ENCODE measurements at regions not wholly inside any gene's neighbourhood (a gene's known extent, or its start where the extent isn't known, plus 50 kb on each side); places are given as distances from the start of the nearest gene placed in this dataset.

- FAIRE-seq (no peak), DNase-seq (ENCODE audit: low read depth in 1 of 2, low spot score in 1 of 2) (no peak), ATAC-seq (no peak)
- no peak overlapping the region for H3K27ac ChIP-seq
- no peak overlapping the region for H3K4me2 ChIP-seq
- H3K9me3 ChIP-seq: no peaks in the 10 kb centered on the region
- POLR2A ChIA-PET: no interaction called here
- TF ChIP-seq MYC (IDR thresholded peaks at IDR 0.05; ENCODE audit: borderline replicate concordance, low read length) (no peak), KDM5A (IDR thresholded peaks at IDR 0.05) (no peak), PHF8 (IDR thresholded peaks at IDR 0.05; ENCODE audit: borderline replicate concordance, low read depth) (no peak), RCOR1 (IDR thresholded peaks at IDR 0.05; ENCODE audit: low read depth, low read length) (no peak), MAZ (IDR thresholded peaks at IDR 0.05; ENCODE audit: borderline replicate concordance, low read depth, low read length) (no peak), RARB (CRISPR knock-in tag; IDR thresholded peaks at IDR 0.05) (no peak), ESRRA (IDR thresholded peaks at IDR 0.05; ENCODE audit: borderline replicate concordance, low read length) (no peak), ZNF302 (CRISPR knock-in tag; IDR thresholded peaks at IDR 0.05) (no peak), RAD21 (conservative IDR thresholded peaks at IDR 0.05 in 1 of 2, IDR thresholded peaks at IDR 0.05 in 1 of 2) (no peak), REST (IDR thresholded peaks at IDR 0.05) (no peak), ATOH8 (CRISPR knock-in tag; IDR thresholded peaks at IDR 0.05; ENCODE audit: low read depth) (no peak), CEBPB (IDR thresholded peaks at IDR 0.05) (no peak), CHD4 (IDR thresholded peaks at IDR 0.05; ENCODE audit: borderline replicate concordance) (no peak), E2F6 (IDR thresholded peaks at IDR 0.05; ENCODE audit: borderline replicate concordance, low read depth) (no peak), POLR2AphosphoS2 (conservative IDR thresholded peaks at IDR 0.05; ENCODE audit: low read length) (no peak), HMGXB4 (CRISPR knock-in tag; IDR thresholded peaks at IDR 0.05; ENCODE audit: borderline replicate concordance) (no peak), CTCF (IDR thresholded peaks at IDR 0.05) (no peak), NR3C1 (IDR thresholded peaks at IDR 0.05) (no peak), EP300 (IDR thresholded peaks at IDR 0.05) (no peak), HES2 (IDR thresholded peaks at IDR 0.05) (no peak)
- no peak overlapping the region for H3K4me3 ChIP-seq
- CTCF ChIA-PET: interaction anchor here (0.7 kb wide), 1 partner anchor 272 kb away, joined by 3 read pairs; no protein-coding TSS in a partner anchor
- H3K4me1 ChIP-seq: peaks cover 5% of the 10 kb centered on the region; the same call in 1 of the 3 replicates
These were observed 129.9 kb downstream of the MTX2 start for GRCh38 chr2:176399074-176399598.

All from A549 (cell line).